Kidney (tissue), 13 donors: ENCODE measurements at regions not wholly inside any gene's neighbourhood (a gene's known extent, or its start where the extent isn't known, plus 50 kb on each side); places are given as distances from the start of the nearest gene placed in this dataset.

Experiments used
- DNase-seq, 5 donors: peaks; one replicate each; pipeline ENCODE4 v3.0.0-alpha.2; 2013 to 2020
- FAIRE-seq: peaks from 2 replicates; lab custom pipeline; 2012; peaks lifted over from hg19 to GRCh38; lab: Jason Lieb, UNC
- H3K27ac ChIP-seq, 2 donors: one replicate each; pipeline ENCODE4 v1.7.0; 2013; ENCODE audit warnings: low read depth in 2 of 2, low read length in 2 of 2, inconsistent platforms in 1 of 2
- H3K27me3 ChIP-seq: one replicate; pipeline ENCODE4 v1.7.1; 2013; ENCODE audit warnings: low read length, inconsistent platforms; ENCODE audit not compliant: control insufficient read depth, insufficient read depth
- H3K36me3 ChIP-seq, 3 donors: one replicate each; pipeline versions ENCODE4 v1.7.0 to v1.7.1; 2013; ENCODE audit warnings: low read length in 3 of 3, control low read depth in 1 of 3, inconsistent platforms in 1 of 3; ENCODE audit not compliant: insufficient read depth in 3 of 3, control insufficient read depth in 2 of 3
- H3K4me1 ChIP-seq, 3 donors: one replicate each; pipeline versions ENCODE4 v1.7.0 to v1.7.1; 2013; ENCODE audit warnings: low read length in 3 of 3, inconsistent platforms in 1 of 3, low read depth in 1 of 3; ENCODE audit not compliant: control insufficient read depth in 2 of 3, insufficient read depth in 2 of 3
- H3K4me3 ChIP-seq, 3 donors: one replicate each; pipeline versions ENCODE4 v1.7.0 to v1.8.1; 2013; ENCODE audit warnings: low read length in 3 of 3, control low read depth in 1 of 3, inconsistent platforms in 1 of 3
- H3K9ac ChIP-seq, 3 donors: one replicate each; pipeline versions ENCODE4 v1.7.0 to v1.7.1; 2013; ENCODE audit warnings: low read length in 3 of 3, control low read depth in 1 of 3, inconsistent platforms in 1 of 3
- H3K9me3 ChIP-seq, 3 donors: one replicate each; pipeline versions ENCODE4 v1.7.0 to v1.7.1; 2013; ENCODE audit warnings: low read length in 3 of 3, control low read depth in 1 of 3, inconsistent platforms in 1 of 3; ENCODE audit not compliant: control insufficient read depth in 2 of 3, insufficient read depth in 1 of 3
- intact Hi-C: fragments of 100-400 bp; cut with DNase I; formaldehyde crosslinking; loops from one replicate; pipeline ENCODE4 v1.11.1; 2022
- TF ChIP-seq, protein P1 (sequence below): IDR thresholded peaks from 3 replicates; pipeline ENCODE4 v1.5.1; 2012; ENCODE audit warnings: mild to moderate bottlenecking, moderate library complexity, borderline replicate concordance; ENCODE audit not compliant: insufficient read depth; ENCODE audit errors: extremely low read depth
- donor health status: control.
- donor health status: control.
- donor health status: control.
- donor health status: control.
- donor health status: control.
- donor health status: DM: yes; HTN: yes; CAD: no.
- donor health status: Normal renal cell carcinoma (clear cell type).

DNA sequence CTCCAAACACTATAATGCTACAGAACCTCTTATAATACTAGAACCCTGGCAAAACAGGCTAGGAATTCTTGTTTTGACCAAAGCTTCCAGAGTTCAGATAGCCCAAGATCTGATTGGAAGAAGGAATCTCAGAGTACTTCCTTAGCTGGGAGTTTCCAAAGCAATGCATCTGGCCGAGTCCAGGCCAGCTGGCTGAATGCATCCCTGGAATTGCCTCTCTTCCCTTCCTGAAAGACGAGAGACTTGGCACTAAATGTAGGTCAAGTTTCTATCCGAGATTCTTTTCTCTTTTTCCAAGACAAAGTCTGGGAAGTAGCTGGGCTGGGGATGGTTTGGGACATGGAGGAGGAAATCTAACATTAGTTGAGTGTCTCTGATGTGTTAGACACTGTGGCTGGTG, 68.7 kb upstream of the ADPGK start:
- no peaks in the 10 kb centered on the region for H3K36me3 ChIP-seq
- TF ChIP-seq, protein P1, sequence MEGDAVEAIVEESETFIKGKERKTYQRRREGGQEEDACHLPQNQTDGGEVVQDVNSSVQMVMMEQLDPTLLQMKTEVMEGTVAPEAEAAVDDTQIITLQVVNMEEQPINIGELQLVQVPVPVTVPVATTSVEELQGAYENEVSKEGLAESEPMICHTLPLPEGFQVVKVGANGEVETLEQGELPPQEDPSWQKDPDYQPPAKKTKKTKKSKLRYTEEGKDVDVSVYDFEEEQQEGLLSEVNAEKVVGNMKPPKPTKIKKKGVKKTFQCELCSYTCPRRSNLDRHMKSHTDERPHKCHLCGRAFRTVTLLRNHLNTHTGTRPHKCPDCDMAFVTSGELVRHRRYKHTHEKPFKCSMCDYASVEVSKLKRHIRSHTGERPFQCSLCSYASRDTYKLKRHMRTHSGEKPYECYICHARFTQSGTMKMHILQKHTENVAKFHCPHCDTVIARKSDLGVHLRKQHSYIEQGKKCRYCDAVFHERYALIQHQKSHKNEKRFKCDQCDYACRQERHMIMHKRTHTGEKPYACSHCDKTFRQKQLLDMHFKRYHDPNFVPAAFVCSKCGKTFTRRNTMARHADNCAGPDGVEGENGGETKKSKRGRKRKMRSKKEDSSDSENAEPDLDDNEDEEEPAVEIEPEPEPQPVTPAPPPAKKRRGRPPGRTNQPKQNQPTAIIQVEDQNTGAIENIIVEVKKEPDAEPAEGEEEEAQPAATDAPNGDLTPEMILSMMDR, result no peak
- intact Hi-C loops, result no loop called here
- H3K9ac ChIP-seq, result no peak overlapping the region
- no peaks in the 10 kb centered on the region for H3K9me3 ChIP-seq
- H3K4me3 ChIP-seq, result no peak overlapping the region
- no peak overlapping the region for H3K27ac ChIP-seq
- no peak for FAIRE-seq
- no peaks in the 10 kb centered on the region for H3K27me3 ChIP-seq
- no peaks in the 10 kb centered on the region for H3K4me1 ChIP-seq
- peak in 1 of 5 donors; percentile 15 for DNase-seq

DNA sequence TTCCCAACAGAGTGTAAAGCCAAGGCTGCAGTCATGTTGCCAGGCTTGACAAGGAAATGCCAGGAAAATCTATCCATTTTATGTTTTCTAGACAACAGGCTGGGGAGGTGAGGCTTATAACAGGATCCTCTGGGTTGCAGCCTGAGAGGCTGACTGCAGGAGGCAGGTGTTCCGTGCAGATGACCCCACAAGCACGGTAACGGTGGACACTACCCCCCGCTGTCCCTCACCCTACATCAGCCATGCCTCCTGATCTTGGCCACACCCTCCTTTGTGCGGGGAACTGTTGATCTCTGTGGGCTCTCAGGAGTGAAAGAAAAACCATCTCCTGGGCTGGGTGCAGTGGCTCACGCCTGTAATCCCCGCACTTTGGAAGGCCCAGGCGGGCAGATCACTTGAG, 68.0 kb upstream of the ADPGK start:
- H3K4me1 ChIP-seq, result no peaks in the 10 kb centered on the region
- H3K9me3 ChIP-seq, result no peaks in the 10 kb centered on the region
- intact Hi-C loops, result no loop called here
- no peaks in the 10 kb centered on the region for H3K27me3 ChIP-seq
- H3K36me3 ChIP-seq, result no peaks in the 10 kb centered on the region
- H3K27ac ChIP-seq, result no peak overlapping the region
- no peak for DNase-seq
- H3K4me3 ChIP-seq, result no peak overlapping the region
- TF ChIP-seq, protein P1, result no peak
- no peak overlapping the region for H3K9ac ChIP-seq
- FAIRE-seq, result no peak

DNA sequence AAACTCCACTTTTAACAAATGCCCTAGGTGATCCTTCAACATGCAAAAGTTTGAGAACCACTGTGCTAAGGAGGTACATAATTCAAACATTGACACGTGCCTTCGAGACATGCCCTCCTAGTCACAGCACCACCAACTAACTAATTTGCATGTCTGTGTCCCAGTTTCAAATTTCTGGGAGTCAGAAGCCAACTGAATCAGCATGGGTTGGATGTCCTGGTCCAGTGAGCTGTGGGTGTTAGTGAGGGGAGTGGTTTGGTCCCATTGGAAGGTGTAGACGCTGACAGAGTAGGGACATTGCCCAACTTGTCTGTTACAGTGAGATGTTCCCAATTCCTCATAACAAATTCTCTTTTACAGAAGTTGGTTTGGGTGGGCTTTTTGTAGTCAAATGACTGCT, 67.3 kb upstream of the ADPGK start:
- Histone ChIP-seq H3K4me3 (no peak overlapping the region), H3K27me3 (no peaks in the 10 kb centered on the region), H3K9ac (no peak overlapping the region), H3K27ac (no peak overlapping the region), H3K9me3 (no peaks in the 10 kb centered on the region), H3K4me1 (no peaks in the 10 kb centered on the region), H3K36me3 (no peaks in the 10 kb centered on the region)
- intact Hi-C loops, result no loop called here
- TF ChIP-seq, protein P1, result no peak
- no peak for FAIRE-seq
- peak in 2 of 5 donors; percentile 37 to 51 for DNase-seq

DNA sequence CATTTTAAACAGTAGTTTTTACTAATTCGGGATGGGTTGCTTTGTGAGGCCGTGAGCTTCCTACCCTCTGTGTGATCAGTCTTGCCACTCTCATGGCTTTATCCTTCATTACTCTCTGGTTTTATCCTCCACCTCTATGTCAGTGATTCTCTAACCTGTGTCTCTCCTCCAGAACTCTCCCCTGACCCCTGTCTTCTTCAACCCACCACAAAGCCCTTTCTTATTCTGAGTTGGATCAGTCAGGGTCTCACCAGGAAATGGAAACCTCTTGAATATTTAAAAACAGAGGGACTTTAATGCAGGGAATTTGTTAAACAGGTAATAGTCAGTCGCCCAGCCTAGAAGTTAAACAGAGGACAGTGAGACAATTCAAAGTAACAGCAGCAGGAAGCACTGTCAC, 64.2 kb upstream of the ADPGK start:
- H3K4me3 ChIP-seq, result no peak overlapping the region
- H3K9me3 ChIP-seq, result no peaks in the 10 kb centered on the region
- H3K27ac ChIP-seq, result no peak overlapping the region
- TF ChIP-seq, protein P1, result no peak
- H3K27me3 ChIP-seq, result no peaks in the 10 kb centered on the region
- FAIRE-seq (no peak), DNase-seq (no peak)
- H3K36me3 ChIP-seq, result no peaks in the 10 kb centered on the region
- H3K9ac ChIP-seq, result no peak overlapping the region
- no peaks in the 10 kb centered on the region for H3K4me1 ChIP-seq
- intact Hi-C loops, result no loop called here
